A673 (cell line): ENCODE measurements at regions not wholly inside any gene's neighbourhood (a gene's known extent, or its start where the extent isn't known, plus 50 kb on each side); places are given as distances from the start of the nearest gene placed in this dataset.
"Not testable (repeated sequence)": the region's sequence is repeated elsewhere in the genome, so short reads cannot be mapped to it uniquely, and the experiment has no call there.

Source experiments
- CTCF ChIP-seq: fragments of 300-800, 200-600 bp; sonication (generic); conservative IDR thresholded peaks from 2 replicates; pipeline ENCODE4 v1.5.1; 2017; ENCODE audit warnings: low read depth, mild to moderate bottlenecking, antibody characterized with exemption, low read length, moderate library complexity, mixed read lengths
- EZH2 ChIP-seq: fragments of 200-600 bp; sonication (generic); IDR thresholded peaks from 2 replicates; pipeline ENCODE4 v1.6.1; 2017; ENCODE audit warnings: borderline replicate concordance, low read depth, mild to moderate bottlenecking, mixed read lengths, antibody characterized with exemption, low read length; ENCODE audit not compliant: poor library complexity, severe bottlenecking

- not testable (repeated sequence) for TF ChIP-seq CTCF, EZH2
Measured at GRCh38 chr2:117337981-117338380, 476.5 kb upstream of the DDX18 start.
